GM21723 (cell line): ENCODE measurements at regions not wholly inside any gene's neighbourhood (a gene's known extent, or its start where the extent isn't known, plus 50 kb on each side); places are given as distances from the start of the nearest gene placed in this dataset.

Source experiments
- ATAC-seq: cut with Tn5 transposase; IDR thresholded peaks from one replicate; pipeline ENCODE4 v1.9.1; 2021; ENCODE audit warnings: mild to moderate bottlenecking, moderate library complexity; ENCODE audit not compliant: unreplicated experiment

DNA sequence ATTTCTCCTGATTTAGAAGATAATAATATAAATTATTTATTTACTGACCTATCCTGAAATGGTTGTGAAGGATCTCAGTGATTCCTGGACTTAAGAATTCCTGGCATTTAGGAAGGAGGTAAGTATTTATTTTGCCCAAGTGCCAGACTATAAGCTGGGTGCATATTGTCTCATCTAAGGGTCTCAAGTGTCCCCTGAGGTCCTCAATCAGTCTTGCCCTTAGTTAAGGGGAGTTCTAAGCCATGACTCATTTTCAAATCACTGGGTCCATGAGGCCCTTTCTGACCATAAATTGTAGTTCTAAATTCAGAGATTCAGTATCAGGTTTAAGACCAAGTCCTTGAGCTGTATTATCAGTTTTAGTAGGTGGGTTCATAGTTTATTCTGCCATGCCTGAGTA is 251.6 kb upstream of the MEOX2 start:
- ATAC-seq: no peak

DNA sequence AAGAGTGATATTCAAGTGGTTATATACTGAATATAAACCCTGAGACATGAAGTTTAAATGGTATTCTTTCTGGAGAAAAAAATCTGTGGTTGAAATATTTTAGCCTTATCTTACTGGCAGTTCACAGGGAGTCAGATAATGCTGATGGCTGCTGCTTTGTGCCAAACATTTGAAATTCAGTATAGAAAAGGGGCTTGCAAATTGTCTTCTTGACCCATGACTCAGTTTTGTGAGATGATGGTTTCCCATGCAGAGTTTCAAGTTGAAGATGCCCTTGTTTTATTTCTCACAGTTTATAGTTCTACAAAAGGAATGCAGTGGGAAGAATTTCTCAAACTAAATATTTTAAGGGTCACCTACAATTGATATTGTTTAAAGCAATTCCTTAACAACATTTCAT is 251.1 kb upstream of the MEOX2 start:
- ATAC-seq: no peak

GRCh38 chr7:15936991-15937390 is 250.5 kb upstream of the MEOX2 start:
- ATAC-seq: no peak

GRCh38 chr7:15932318-15932717 is 245.8 kb upstream of the MEOX2 start:
- ATAC-seq: no peak

DNA sequence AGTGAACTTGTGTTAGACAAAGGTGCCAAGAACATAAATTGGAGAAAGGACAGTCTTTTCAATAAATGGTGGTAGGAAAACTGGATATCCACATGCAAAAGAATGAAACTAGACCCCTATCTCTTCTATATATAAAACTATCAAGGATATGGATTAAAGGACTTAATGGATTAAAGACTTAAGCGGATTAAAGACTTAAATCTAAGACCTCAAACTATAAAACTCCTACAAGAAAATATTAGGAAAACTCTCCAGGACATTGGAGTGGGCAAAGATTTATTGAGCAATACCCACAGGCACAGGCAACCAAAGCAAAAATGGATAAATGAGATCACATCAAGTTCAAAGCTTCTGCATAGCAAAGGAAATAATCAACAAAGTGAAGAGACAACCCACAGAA is 242.9 kb upstream of the MEOX2 start:
- no peak for ATAC-seq

DNA sequence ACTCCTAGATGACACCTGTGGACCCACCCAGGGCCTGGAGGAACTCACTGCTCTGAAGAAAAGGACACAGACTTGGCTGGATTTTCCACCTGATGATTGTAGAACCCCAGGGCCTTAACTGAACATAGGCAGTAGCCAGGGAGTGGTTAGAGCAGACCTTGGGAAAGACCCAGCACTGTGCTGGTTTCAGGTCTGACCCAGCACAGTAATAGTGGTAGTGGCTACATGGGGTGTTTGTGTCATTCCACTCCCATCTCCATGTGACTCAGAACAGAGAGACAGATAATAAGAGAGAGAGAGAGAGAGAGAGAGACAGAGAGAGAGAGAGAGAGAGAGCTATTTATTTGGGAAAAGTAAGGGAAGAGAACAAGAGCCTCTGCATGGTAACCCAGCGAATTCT is 239.1 kb upstream of the MEOX2 start:
- no peak for ATAC-seq

DNA sequence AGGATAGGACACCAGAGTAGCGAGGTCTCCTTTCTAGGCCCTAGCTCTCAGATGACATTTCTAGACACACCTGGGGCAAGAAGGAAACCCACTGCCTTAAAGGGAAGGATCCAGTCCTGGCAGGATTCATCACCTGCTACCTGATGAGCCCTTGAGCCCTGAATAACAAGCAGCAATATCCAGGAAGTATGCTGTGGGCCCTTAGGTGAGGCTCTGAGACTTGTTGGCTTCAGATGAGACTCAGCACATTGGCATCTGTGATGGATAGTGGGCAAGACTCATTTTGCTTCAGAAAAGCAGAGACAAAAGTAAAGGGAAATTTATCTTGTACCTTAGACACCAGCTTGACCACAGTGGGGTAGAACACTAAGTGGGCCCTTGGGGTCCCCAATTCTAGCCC is 238.4 kb upstream of the MEOX2 start:
- ATAC-seq: no peak

GRCh38 chr7:15922002-15922401 is 235.5 kb upstream of the MEOX2 start:
- no peak for ATAC-seq

DNA sequence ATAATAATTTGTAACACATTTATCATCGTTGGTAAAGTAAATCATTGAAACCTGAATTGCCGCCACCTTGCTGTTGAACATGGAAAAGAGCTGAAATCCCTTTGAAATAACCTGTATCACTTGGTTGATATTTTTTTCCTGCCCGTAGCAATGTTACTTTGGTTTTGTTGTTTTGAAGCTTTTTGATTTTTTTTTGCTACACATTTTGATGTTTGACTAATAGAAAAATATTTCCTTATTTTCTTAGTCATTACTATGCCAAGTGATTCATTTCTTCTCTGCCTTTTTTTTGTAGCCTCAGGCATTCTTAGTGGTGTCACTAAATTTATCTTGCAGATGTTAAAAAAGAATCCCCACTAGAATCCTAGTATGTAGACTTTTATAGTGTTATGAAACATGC is 235.1 kb upstream of the MEOX2 start:
- ATAC-seq: no peak

- ATAC-seq: no peak
Measured at GRCh38 chr7:15920953-15921352, 234.5 kb upstream of the MEOX2 start.

DNA sequence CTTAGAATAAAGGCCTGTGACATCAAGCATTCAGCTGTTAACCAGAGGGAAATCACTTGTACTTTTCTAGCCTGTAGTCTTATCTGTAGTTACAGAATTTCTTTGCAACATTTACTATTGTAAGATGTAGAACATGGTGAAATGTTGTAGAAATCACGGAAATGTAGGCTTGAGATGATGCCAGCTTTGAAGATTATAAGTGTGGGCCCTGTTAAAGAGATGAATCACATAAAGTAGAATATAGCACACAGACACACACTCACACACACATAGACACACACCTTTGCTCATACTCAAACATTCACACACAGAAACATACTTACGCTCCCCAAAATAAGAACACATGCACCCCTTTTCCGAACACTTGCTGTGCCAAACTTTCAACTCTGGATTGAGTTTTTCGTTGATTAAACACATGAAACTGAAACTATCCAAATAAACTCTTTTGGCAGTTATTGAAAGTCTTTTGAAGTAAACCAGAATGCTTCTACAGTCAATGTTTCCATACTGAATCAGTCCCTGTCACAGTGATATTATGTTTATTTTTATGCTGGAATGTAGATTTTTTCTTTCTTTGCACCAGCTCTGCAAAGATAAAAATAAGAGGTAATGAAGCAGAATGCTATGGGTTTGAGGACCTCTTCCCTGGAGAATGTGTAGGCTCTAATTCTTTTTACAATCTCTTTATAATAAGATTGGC is 230.3 kb upstream of the MEOX2 start:
- no peak for ATAC-seq

- no peak for ATAC-seq
Measured at GRCh38 chr7:15915686-15916293, 229.3 kb upstream of the MEOX2 start.

DNA sequence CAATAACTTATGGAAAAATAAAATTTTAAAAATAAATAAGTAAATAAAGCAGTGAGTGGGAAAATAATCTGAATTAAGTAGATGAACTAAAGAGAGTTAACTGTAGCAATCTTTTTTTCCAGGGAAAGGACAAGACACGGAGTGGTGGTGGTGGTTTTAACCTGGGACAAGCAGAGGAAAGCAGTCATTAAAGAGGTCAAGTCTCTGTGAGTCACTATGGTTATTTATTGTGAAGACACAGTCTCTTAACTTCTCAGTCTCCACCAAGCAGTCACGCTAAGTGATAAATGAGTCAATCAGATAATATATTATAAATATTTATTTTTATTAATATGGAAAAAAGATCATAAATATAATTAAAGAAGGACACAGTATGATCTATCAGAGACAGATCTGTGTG is 228.1 kb upstream of the MEOX2 start:
- ATAC-seq: no peak

DNA sequence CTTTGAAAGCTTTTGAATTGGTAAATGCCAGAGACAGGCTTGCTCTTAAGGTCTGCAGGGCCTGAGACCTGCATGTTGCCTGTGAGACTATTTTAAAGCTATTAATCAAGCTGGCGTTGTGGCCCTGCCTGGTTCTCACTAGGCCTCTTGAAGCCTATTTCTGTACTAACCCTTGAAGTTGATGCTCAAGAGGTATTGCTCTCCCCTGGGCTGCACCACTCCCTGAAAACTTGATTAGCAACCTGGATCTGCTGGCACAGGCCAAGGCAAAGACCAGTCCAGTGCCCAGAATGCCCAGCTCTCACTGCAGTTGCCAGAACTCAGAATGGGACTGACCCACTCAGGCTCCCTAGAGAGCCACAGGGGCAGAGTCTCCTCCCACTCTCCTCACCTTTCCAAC is 220.0 kb upstream of the MEOX2 start:
- no peak for ATAC-seq

DNA sequence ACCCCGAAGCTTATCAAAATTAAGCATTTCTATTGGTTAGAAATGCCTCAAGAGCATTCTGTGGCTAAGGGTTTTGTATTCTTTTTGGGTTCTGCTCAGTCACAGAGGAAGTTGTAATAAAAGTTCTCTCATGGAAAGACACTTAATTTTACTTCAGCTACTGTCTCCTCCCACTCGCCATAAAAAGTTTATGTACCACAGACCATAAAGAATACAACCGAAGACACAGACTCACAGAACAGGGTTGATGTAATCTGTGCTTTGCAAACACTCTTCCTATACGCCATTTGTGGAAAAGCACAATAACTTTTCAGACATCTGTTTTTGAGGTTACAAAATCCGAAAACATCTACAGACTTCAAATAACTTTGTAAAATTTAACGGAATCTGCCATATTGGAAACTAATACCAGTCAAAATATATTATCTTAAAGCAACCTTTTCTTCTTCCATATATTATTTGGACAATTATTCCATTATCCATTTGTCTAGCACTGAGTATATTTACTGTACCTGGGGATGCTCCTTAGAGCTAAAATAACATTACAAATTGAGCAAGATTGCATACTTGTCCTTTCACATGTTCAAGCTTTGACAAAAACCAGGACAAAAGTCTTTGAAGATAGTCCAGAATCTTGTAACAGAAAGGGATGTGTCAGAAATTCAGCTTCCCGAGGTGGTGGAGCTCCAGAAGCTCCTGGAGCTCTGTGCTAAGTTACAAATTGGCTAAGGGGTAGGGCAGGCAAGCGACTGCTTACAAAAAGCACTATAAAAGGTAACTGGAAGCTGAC is 219.0 kb upstream of the MEOX2 start:
- ATAC-seq: no peak

DNA sequence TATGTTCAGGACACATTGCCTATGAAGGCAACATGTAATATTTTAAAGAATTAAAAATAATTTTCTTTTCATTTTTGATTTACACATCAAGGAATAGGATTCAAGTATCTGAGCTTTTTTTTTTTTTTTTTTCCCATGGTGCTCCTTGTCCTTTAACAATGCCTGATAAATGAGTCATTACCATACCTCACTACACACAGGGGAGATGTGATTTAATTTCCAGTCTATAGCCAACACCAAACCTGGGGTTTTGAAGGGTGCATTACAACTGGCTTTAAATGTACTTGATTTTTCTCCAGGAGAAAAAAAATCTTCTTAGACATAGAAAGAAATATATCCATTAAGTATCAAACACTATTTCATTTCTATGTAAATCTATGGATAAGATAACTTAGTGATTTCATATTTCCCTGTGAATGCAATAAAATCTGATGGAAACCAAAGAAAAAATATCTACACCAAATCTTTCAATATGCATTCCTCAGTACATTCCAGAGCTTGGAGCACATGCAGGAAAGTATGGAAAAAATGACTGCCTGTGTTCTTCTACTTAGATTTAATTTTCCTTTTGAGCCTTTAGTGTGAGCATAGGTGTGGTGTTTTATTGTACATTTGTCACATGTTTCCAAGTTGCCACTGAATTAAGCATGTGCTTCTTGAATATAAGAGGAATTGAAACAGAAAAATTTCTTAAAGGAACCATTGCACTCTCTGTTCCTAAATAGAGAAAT is 204.8 kb upstream of the MEOX2 start:
- no peak for ATAC-seq

GRCh38 chr7:15889507-15889906 is 203.0 kb upstream of the MEOX2 start:
- no peak for ATAC-seq

GRCh38 chr7:15888090-15888489 is 201.6 kb upstream of the MEOX2 start:
- no peak for ATAC-seq

GRCh38 chr7:15886626-15887025 is 200.1 kb upstream of the MEOX2 start:
- ATAC-seq: no peak

GRCh38 chr7:15885678-15886077 is 199.2 kb upstream of the MEOX2 start:
- ATAC-seq: no peak

- ATAC-seq: no peak
Measured at GRCh38 chr7:15874774-15875173, 188.3 kb upstream of the MEOX2 start.

- ATAC-seq: no peak
Measured at GRCh38 chr7:15870347-15870746, 183.9 kb upstream of the MEOX2 start.
